H1 (cell line): ENCODE measurements at regions not wholly inside any gene's neighbourhood (a gene's known extent, or its start where the extent isn't known, plus 50 kb on each side); places are given as distances from the start of the nearest gene placed in this dataset.

Experiments used
- ATF3 ChIP-seq: IDR thresholded peaks from 2 replicates; pipeline ENCODE4 v1.6.1; 2011; ENCODE audit warnings: low read depth, mild to moderate bottlenecking, low read length; ENCODE audit not compliant: insufficient read depth
- CBX5 ChIP-seq: fragments of 300-800, 300-1000 bp; sonication (generic); IDR thresholded peaks from 2 replicates; pipeline ENCODE4 v1.7.1; 2016; ENCODE audit warnings: antibody characterized with exemption, low read length, low read depth
- POU5F1 ChIP-seq: IDR thresholded peaks from 2 replicates; pipeline ENCODE4 v1.6.1; 2011; ENCODE audit warnings: low read depth, mild to moderate bottlenecking, low read length, moderate library complexity
- TAF7 ChIP-seq: optimal IDR thresholded peaks from 2 replicates; pipeline ENCODE3; 2011; ENCODE audit warnings: low read depth, mild to moderate bottlenecking, inconsistent platforms, low read length, moderate library complexity, borderline replicate concordance
- USF2 ChIP-seq: IDR thresholded peaks from 2 replicates; pipeline ENCODE4 v1.6.1; 2011; ENCODE audit warnings: low read length, improper control_type of control experiment
- YY1 ChIP-seq: IDR thresholded peaks from 2 replicates; pipeline ENCODE4 v1.6.1; 2011; ENCODE audit warnings: low read depth, mild to moderate bottlenecking, low read length

- TF ChIP-seq YY1, result no peak
- TF ChIP-seq ATF3, result no peak
- no peak for TF ChIP-seq CBX5
- no peak for TF ChIP-seq POU5F1
- no peak for TF ChIP-seq TAF7
- no peak for TF ChIP-seq USF2
- TF ChIP-seq, all 59 proteins: peak for 0
Measured at GRCh38 chr18:27582760-27583412, 397.8 kb upstream of the CHST9 start (continued).
